ENCODE measurements at regions not wholly inside any gene's neighbourhood (a gene's known extent, or its start where the extent isn't known, plus 50 kb on each side); places are given as distances from the start of the nearest gene placed in this dataset.

- TF ChIP-seq ZNF318 (CRISPR knock-in tag; IDR thresholded peaks at IDR 0.05) (no peak), SRSF9 (IDR thresholded peaks at IDR 0.05; ENCODE audit: borderline replicate concordance, insufficient read depth, low read depth, low read length, poor library complexity, severe bottlenecking) (no peak), THAP7 (CRISPR knock-in tag; IDR thresholded peaks at IDR 0.05) (no peak), IRF2 (CRISPR knock-in tag; IDR thresholded peaks at IDR 0.05) (no peak)
These were observed 110.2 kb upstream of the PRDX4 start (continued) for GRCh38 chrX:23557070-23557469.

GRCh38 chrX:23559975-23560374 is 107.3 kb upstream of the PRDX4 start:
- no peak for DNase-seq (ENCODE audit: low spot score)
- no peaks in the 10 kb centered on the region for H4K20me1 ChIP-seq (ENCODE audit: insufficient read depth, low read length)
- no peak overlapping the region for H3K4me3 ChIP-seq (replicated peaks in 1 of 3; ENCODE audit: insufficient read depth in 1 of 3, low read depth in 2 of 3, low read length in 3 of 3)
- no peaks in the 10 kb centered on the region for H3K9me3 ChIP-seq (ENCODE audit: low read length)
- TF ChIP-seq GFI1 (CRISPR knock-in tag; IDR thresholded peaks at IDR 0.05; ENCODE audit: borderline replicate concordance) (no peak), CSRNP2 (CRISPR knock-in tag; conservative IDR thresholded peaks at IDR 0.05; ENCODE audit: low read depth) (no peak), NCOA5 (CRISPR knock-in tag; IDR thresholded peaks at IDR 0.05) (no peak), ZNF570 (CRISPR knock-in tag; IDR thresholded peaks at IDR 0.05; ENCODE audit: borderline replicate concordance) (no peak), PRDM15 (CRISPR knock-in tag; IDR thresholded peaks at IDR 0.05) (no peak)
- H3K4me2 ChIP-seq (ENCODE audit: low read depth, low read length): no peak overlapping the region
- POLR2A ChIA-PET: no interaction called here
- no peaks in the 10 kb centered on the region for H3K27me3 ChIP-seq (ENCODE audit: control insufficient read depth in 1 of 2, insufficient read depth in 2 of 2, low read length in 2 of 2)
- intact Hi-C loops (cut with micrococcal nuclease; ENCODE audit: unreplicated experiment) (no loop called here), in situ Hi-C loops (cut with HindIII; ENCODE audit: extremely low pct_ligation_motif_present, low pct_unique_long_range_greater_than_20kb) (no loop called here)
- H3K9ac ChIP-seq (ENCODE audit: insufficient read depth, low read depth, low read length): no peak overlapping the region
- H3K36me3 ChIP-seq (replicated peaks in 1 of 2; ENCODE audit: control insufficient read depth in 1 of 2, insufficient read depth in 2 of 2, low read length in 2 of 2): no peaks in the 10 kb centered on the region
- BruUV-seq (replicated peaks): no TSS peak
- H3K79me2 ChIP-seq (ENCODE audit: insufficient read depth, low read length): no peaks in the 10 kb centered on the region
- H2AFZ ChIP-seq (ENCODE audit: low read length): no peak overlapping the region
- FAIRE-seq: no peak
- WGBS (ENCODE audit: low lambda C conversion rate): 0% methylated on average over 1 of the region's 1 CpG
- ATAC-seq: no peak
- H3K4me1 ChIP-seq (ENCODE audit: insufficient read depth, low read length): no peaks in the 10 kb centered on the region
- H3K27ac ChIP-seq (ENCODE audit: extremely low read length, insufficient read depth, low read length): no peak overlapping the region
- CTCF ChIA-PET (ENCODE audit: low intra/inter-chr PET ratio, low total read pairs): no interaction called here

Data from HepG2 (cell line).